ENCODE measurements at regions not wholly inside any gene's neighbourhood (a gene's known extent, or its start where the extent isn't known, plus 50 kb on each side); places are given as distances from the start of the nearest gene placed in this dataset.
"Not testable (repeated sequence)": the region's sequence is repeated elsewhere in the genome, so short reads cannot be mapped to it uniquely, and the experiment has no call there.

- Histone ChIP-seq H3K27ac (ENCODE audit: low read depth, low read length) (no peak overlapping the region), H3K27me3 (ENCODE audit: control insufficient read depth, insufficient read depth, low read length) (no peaks in the 10 kb centered on the region), H3K9me3 (ENCODE audit: control insufficient read depth, insufficient read depth, low read depth, low read length) (no peaks in the 10 kb centered on the region), H3K36me3 (ENCODE audit: control insufficient read depth, insufficient read depth, low read length) (no peaks in the 10 kb centered on the region), H3K9ac (ENCODE audit: low read length) (no peak overlapping the region), H3K4me1 (ENCODE audit: control insufficient read depth, insufficient read depth, low read length) (0 out of 2 replicates have a peak, but pooled peaks cover 4% of the 10 kb centered on the region), H3K4me3 (ENCODE audit: low read depth, low read length) (no peak overlapping the region)
Measured at GRCh38 chr2:146734042-146734820, 1110.6 kb upstream of the ACVR2A start.

- Histone ChIP-seq H3K9me3 (ENCODE audit: control insufficient read depth, insufficient read depth, low read depth, low read length) (no peaks in the 10 kb centered on the region), H3K27ac (ENCODE audit: low read depth, low read length) (no peak overlapping the region), H3K4me1 (ENCODE audit: control insufficient read depth, insufficient read depth, low read length) (0 out of 2 replicates have a peak, but pooled peaks cover 4% of the 10 kb centered on the region), H3K27me3 (ENCODE audit: control insufficient read depth, insufficient read depth, low read length) (no peaks in the 10 kb centered on the region), H3K9ac (ENCODE audit: low read length) (no peak overlapping the region), H3K36me3 (ENCODE audit: control insufficient read depth, insufficient read depth, low read length) (no peaks in the 10 kb centered on the region), H3K4me3 (ENCODE audit: low read depth, low read length) (no peak overlapping the region)
Measured at GRCh38 chr2:146730882-146731281, 1113.9 kb upstream of the ACVR2A start.

- Histone ChIP-seq H3K9me3 (ENCODE audit: control insufficient read depth, insufficient read depth, low read depth, low read length) (peaks cover 23% of the 10 kb centered on the region), H3K4me3 (ENCODE audit: low read depth, low read length) (no peak overlapping the region), H3K27me3 (ENCODE audit: control insufficient read depth, insufficient read depth, low read length) (no peaks in the 10 kb centered on the region), H3K27ac (ENCODE audit: low read depth, low read length) (no peak overlapping the region), H3K4me1 (ENCODE audit: control insufficient read depth, insufficient read depth, low read length) (no peaks in the 10 kb centered on the region), H3K9ac (ENCODE audit: low read length) (no peak overlapping the region), H3K36me3 (ENCODE audit: control insufficient read depth, insufficient read depth, low read length) (no peaks in the 10 kb centered on the region)
Measured at GRCh38 chr2:146721486-146721885, 1123.3 kb upstream of the ACVR2A start.

GRCh38 chr2:146720170-146720569 lies 1124.7 kb upstream of the ACVR2A start:
- no peaks in the 10 kb centered on the region for H3K36me3 ChIP-seq (ENCODE audit: control insufficient read depth, insufficient read depth, low read length)
- H3K9ac ChIP-seq (ENCODE audit: low read length): no peak overlapping the region
- no peaks in the 10 kb centered on the region for H3K4me1 ChIP-seq (ENCODE audit: control insufficient read depth, insufficient read depth, low read length)
- no peaks in the 10 kb centered on the region for H3K27me3 ChIP-seq (ENCODE audit: control insufficient read depth, insufficient read depth, low read length)
- H3K4me3 ChIP-seq (ENCODE audit: low read depth, low read length): no peak overlapping the region
- H3K9me3 ChIP-seq (ENCODE audit: control insufficient read depth, insufficient read depth, low read depth, low read length): peaks cover 23% of the 10 kb centered on the region
- no peak overlapping the region for H3K27ac ChIP-seq (ENCODE audit: low read depth, low read length)

GRCh38 chr2:146716591-146716990 lies 1128.2 kb upstream of the ACVR2A start:
- H3K9ac ChIP-seq (ENCODE audit: low read length): no peak overlapping the region
- H3K9me3 ChIP-seq (ENCODE audit: control insufficient read depth, insufficient read depth, low read depth, low read length): peaks cover 24% of the 10 kb centered on the region
- no peaks in the 10 kb centered on the region for H3K36me3 ChIP-seq (ENCODE audit: control insufficient read depth, insufficient read depth, low read length)
- no peak overlapping the region for H3K27ac ChIP-seq (ENCODE audit: low read depth, low read length)
- H3K4me3 ChIP-seq (ENCODE audit: low read depth, low read length): no peak overlapping the region
- H3K4me1 ChIP-seq (ENCODE audit: control insufficient read depth, insufficient read depth, low read length): no peaks in the 10 kb centered on the region
- H3K27me3 ChIP-seq (ENCODE audit: control insufficient read depth, insufficient read depth, low read length): no peaks in the 10 kb centered on the region

- Histone ChIP-seq H3K4me1 (ENCODE audit: control insufficient read depth, insufficient read depth, low read length) (no peaks in the 10 kb centered on the region), H3K27me3 (ENCODE audit: control insufficient read depth, insufficient read depth, low read length) (no peaks in the 10 kb centered on the region), H3K27ac (ENCODE audit: low read depth, low read length) (no peak overlapping the region), H3K4me3 (ENCODE audit: low read depth, low read length) (no peak overlapping the region), H3K9ac (ENCODE audit: low read length) (no peak overlapping the region), H3K9me3 (ENCODE audit: control insufficient read depth, insufficient read depth, low read depth, low read length) (peaks cover 9% of the 10 kb centered on the region; the same call in 1 of the 2 replicates), H3K36me3 (ENCODE audit: control insufficient read depth, insufficient read depth, low read length) (no peaks in the 10 kb centered on the region)
Measured at GRCh38 chr2:146709004-146709403, 1135.8 kb upstream of the ACVR2A start.

- Histone ChIP-seq H3K9ac (ENCODE audit: low read length) (no peak overlapping the region), H3K9me3 (ENCODE audit: control insufficient read depth, insufficient read depth, low read depth, low read length) (peaks cover 25% of the 10 kb centered on the region), H3K4me1 (ENCODE audit: control insufficient read depth, insufficient read depth, low read length) (no peaks in the 10 kb centered on the region), H3K27me3 (ENCODE audit: control insufficient read depth, insufficient read depth, low read length) (no peaks in the 10 kb centered on the region), H3K27ac (ENCODE audit: low read depth, low read length) (no peak overlapping the region), H3K36me3 (ENCODE audit: control insufficient read depth, insufficient read depth, low read length) (0 out of 2 replicates have a peak, but pooled peaks cover 3% of the 10 kb centered on the region), H3K4me3 (ENCODE audit: low read depth, low read length) (no peak overlapping the region)
Measured at GRCh38 chr2:146701183-146701582, 1143.6 kb upstream of the ACVR2A start.

GRCh38 chr2:146697307-146697706 lies 1147.5 kb upstream of the ACVR2A start:
- Histone ChIP-seq H3K4me1 (ENCODE audit: control insufficient read depth, insufficient read depth, low read length) (no peaks in the 10 kb centered on the region; the same call in 1 of the 2 replicates), H3K27me3 (ENCODE audit: control insufficient read depth, insufficient read depth, low read length) (no peaks in the 10 kb centered on the region), H3K27ac (ENCODE audit: low read depth, low read length) (no peak overlapping the region), H3K4me3 (ENCODE audit: low read depth, low read length) (no peak overlapping the region), H3K9ac (ENCODE audit: low read length) (no peak overlapping the region), H3K9me3 (ENCODE audit: control insufficient read depth, insufficient read depth, low read depth, low read length) (peaks cover 26% of the 10 kb centered on the region), H3K36me3 (ENCODE audit: control insufficient read depth, insufficient read depth, low read length) (0 out of 2 replicates have a peak, but pooled peaks cover 3% of the 10 kb centered on the region)

GRCh38 chr2:146696787-146697186 lies 1148.0 kb upstream of the ACVR2A start:
- peaks cover 26% of the 10 kb centered on the region for H3K9me3 ChIP-seq (ENCODE audit: control insufficient read depth, insufficient read depth, low read depth, low read length)
- not testable (repeated sequence) for H3K27me3 ChIP-seq (ENCODE audit: control insufficient read depth, insufficient read depth, low read length); H3K4me1 ChIP-seq (ENCODE audit: control insufficient read depth, insufficient read depth, low read length); H3K36me3 ChIP-seq (ENCODE audit: control insufficient read depth, insufficient read depth, low read length); H3K27ac ChIP-seq (ENCODE audit: low read depth, low read length); H3K9ac ChIP-seq (ENCODE audit: low read length); H3K4me3 ChIP-seq (ENCODE audit: low read depth, low read length)

GRCh38 chr2:146681991-146682390 lies 1162.8 kb upstream of the ACVR2A start:
- no peaks in the 10 kb centered on the region for H3K27me3 ChIP-seq (ENCODE audit: control insufficient read depth, insufficient read depth, low read length)
- no peak overlapping the region for H3K9ac ChIP-seq (ENCODE audit: low read length)
- no peak overlapping the region for H3K27ac ChIP-seq (ENCODE audit: low read depth, low read length)
- H3K4me1 ChIP-seq (ENCODE audit: control insufficient read depth, insufficient read depth, low read length): 0 out of 2 replicates have a peak, but pooled peaks cover 4% of the 10 kb centered on the region
- no peak overlapping the region for H3K4me3 ChIP-seq (ENCODE audit: low read depth, low read length)
- no peaks in the 10 kb centered on the region for H3K36me3 ChIP-seq (ENCODE audit: control insufficient read depth, insufficient read depth, low read length)
- peaks cover 6% of the 10 kb centered on the region; the same call in 1 of the 2 replicates for H3K9me3 ChIP-seq (ENCODE audit: control insufficient read depth, insufficient read depth, low read depth, low read length)

GRCh38 chr2:146678516-146678915 lies 1166.3 kb upstream of the ACVR2A start:
- Histone ChIP-seq H3K27me3 (ENCODE audit: control insufficient read depth, insufficient read depth, low read length) (no peaks in the 10 kb centered on the region), H3K4me3 (ENCODE audit: low read depth, low read length) (no peak overlapping the region), H3K9me3 (ENCODE audit: control insufficient read depth, insufficient read depth, low read depth, low read length) (peaks cover 3% of the 10 kb centered on the region; the same call in 1 of the 2 replicates), H3K4me1 (ENCODE audit: control insufficient read depth, insufficient read depth, low read length) (peaks cover 13% of the 10 kb centered on the region; the same call in 1 of the 2 replicates), H3K9ac (ENCODE audit: low read length) (no peak overlapping the region), H3K27ac (ENCODE audit: low read depth, low read length) (no peak overlapping the region), H3K36me3 (ENCODE audit: control insufficient read depth, insufficient read depth, low read length) (no peaks in the 10 kb centered on the region)

Measured in HUES6 (cell line).